Spleen (tissue), 11 donors: ENCODE measurements at regions not wholly inside any gene's neighbourhood (a gene's known extent, or its start where the extent isn't known, plus 50 kb on each side); places are given as distances from the start of the nearest gene placed in this dataset.
A peak's percentile ranks its signal among the peaks of the same experiment; 100 is the strongest.

Source experiments
- DNase-seq: peaks from one replicate; pipeline ENCODE4 v3.0.0-alpha.2; 2020
- H3K27ac ChIP-seq, 8 donors: fragments of 200-600 bp; sonication (generic) in 7 of 8; 1 replicate in 4 of 8; 2 replicates in 4 of 8; pipeline versions ENCODE4 v1.5.0 to v1.8.0; 2016 to 2021; ENCODE audit warnings: inconsistent platforms in 4 of 8, mild to moderate bottlenecking in 4 of 8, moderate library complexity in 1 of 8
- H3K27me3 ChIP-seq, 7 donors: fragments of 200-600 bp; sonication (generic) in 6 of 7; replicated peaks in 1 of 7; 1 replicate in 4 of 7; 2 replicates in 3 of 7; pipeline versions ENCODE4 v1.5.0 to v1.8.0; 2016 to 2021; ENCODE audit warnings: inconsistent platforms in 3 of 7, mild to moderate bottlenecking in 1 of 7
- H3K36me3 ChIP-seq, 6 donors: fragments of 200-600 bp; sonication (generic) in 5 of 6; 1 replicate in 4 of 6; 2 replicates in 2 of 6; pipeline versions ENCODE4 v1.5.0 to v1.8.0; 2016 to 2021; ENCODE audit warnings: inconsistent platforms in 2 of 6
- H3K4me1 ChIP-seq, 6 donors: fragments of 200-600 bp; sonication (generic) in 5 of 6; 1 replicate in 3 of 6; 2 replicates in 3 of 6; pipeline versions ENCODE4 v1.5.0 to v1.8.0; 2016 to 2021; ENCODE audit warnings: inconsistent platforms in 3 of 6
- H3K4me3 ChIP-seq, 8 donors: fragments of 200-600 bp; sonication (generic) in 7 of 8; 1 replicate in 4 of 8; 2 replicates in 4 of 8; pipeline versions ENCODE4 v1.5.0 to v1.8.0; 2016 to 2021; ENCODE audit warnings: inconsistent platforms in 4 of 8, mild to moderate bottlenecking in 4 of 8, moderate library complexity in 2 of 8
- H3K9me3 ChIP-seq, 8 donors: fragments of 200-600 bp; sonication (generic) in 7 of 8; 1 replicate in 4 of 8; 2 replicates in 4 of 8; pipeline versions ENCODE4 v1.5.0 to v1.8.0; 2016 to 2021; ENCODE audit warnings: inconsistent platforms in 4 of 8
- POLR2A ChIP-seq, 3 donors: fragments of 450-650 bp; IDR thresholded peaks; one replicate each; pipeline ENCODE4 v1.5.1; 2017; ENCODE audit warnings: antibody characterized with exemption in 3 of 3, mild to moderate bottlenecking in 1 of 3
- POLR2AphosphoS5 ChIP-seq, 3 donors: sonication (generic); formaldehyde crosslinking; IDR thresholded peaks; one replicate each; pipeline ENCODE4 v1.5.1; 2017; ENCODE audit warnings: antibody characterized with exemption in 3 of 3
- WGBS, 5 donors: extraction: QIAGEN DNeasy Blood & Tissue Kit in 3 of 5; methylation state at CpG; one replicate each; pipeline versions ENCODE4 v1.1.5 to v1.1.7; 2013 to 2018; 5-methylcytosine and 5-hydroxymethylcytosine counted together
- intact Hi-C: fragments of 100-400 bp; cut with DNase I; formaldehyde crosslinking; loops from one replicate; pipeline ENCODE4 v1.15.0; 2023; ENCODE audit warnings: low total_unique reads
- TF ChIP-seq, protein P1 (sequence below), 11 experiments: fragments of 200-600 bp in 7 of 11; fragments of 450-650 bp in 4 of 11; sonication (generic) in 4 of 11; IDR thresholded peaks in 8 of 11; conservative IDR thresholded peaks in 3 of 11; 1 replicate in 7 of 11; 2 replicates in 4 of 11; pipeline versions ENCODE4 v1.4.0 to v1.8.0; 2016 to 2021; ENCODE audit warnings: antibody characterized with exemption in 11 of 11, inconsistent platforms in 4 of 11, mild to moderate bottlenecking in 1 of 11
- donor health status: healthy with polysubstance abuse.
- donor health status: DM: no; HTN: no; CAD: no; lungs with moderate emphysema.
- donor health status: DM: no; HTN: no; CAD: no.
- donor health status: Bipolar disorder and iron deficiency.
- donor health status: healthy.
- donor health status: DM: no; HTN: no; CAD: no.
- donor health status: DM: yes; HTN: yes; CAD: no.

GRCh38 chr10:124267231-124267885 lies 151.4 kb downstream of the OAT start:
- TF ChIP-seq, protein P1, sequence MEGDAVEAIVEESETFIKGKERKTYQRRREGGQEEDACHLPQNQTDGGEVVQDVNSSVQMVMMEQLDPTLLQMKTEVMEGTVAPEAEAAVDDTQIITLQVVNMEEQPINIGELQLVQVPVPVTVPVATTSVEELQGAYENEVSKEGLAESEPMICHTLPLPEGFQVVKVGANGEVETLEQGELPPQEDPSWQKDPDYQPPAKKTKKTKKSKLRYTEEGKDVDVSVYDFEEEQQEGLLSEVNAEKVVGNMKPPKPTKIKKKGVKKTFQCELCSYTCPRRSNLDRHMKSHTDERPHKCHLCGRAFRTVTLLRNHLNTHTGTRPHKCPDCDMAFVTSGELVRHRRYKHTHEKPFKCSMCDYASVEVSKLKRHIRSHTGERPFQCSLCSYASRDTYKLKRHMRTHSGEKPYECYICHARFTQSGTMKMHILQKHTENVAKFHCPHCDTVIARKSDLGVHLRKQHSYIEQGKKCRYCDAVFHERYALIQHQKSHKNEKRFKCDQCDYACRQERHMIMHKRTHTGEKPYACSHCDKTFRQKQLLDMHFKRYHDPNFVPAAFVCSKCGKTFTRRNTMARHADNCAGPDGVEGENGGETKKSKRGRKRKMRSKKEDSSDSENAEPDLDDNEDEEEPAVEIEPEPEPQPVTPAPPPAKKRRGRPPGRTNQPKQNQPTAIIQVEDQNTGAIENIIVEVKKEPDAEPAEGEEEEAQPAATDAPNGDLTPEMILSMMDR (IDR thresholded peaks at IDR 0.05 in 8 of 11, conservative IDR thresholded peaks at IDR 0.05 in 3 of 11): no peak
- no peak for TF ChIP-seq POLR2A (IDR thresholded peaks at IDR 0.05)
- peak in 2 of 3 donors; percentile 19 to 45 for TF ChIP-seq POLR2AphosphoS5 (IDR thresholded peaks at IDR 0.05)
- Histone ChIP-seq H3K9me3 (peaks cover 3 to 9% (median 7%) of the 10 kb centered on the region in 8 donors), H3K27me3 (no peaks in the 10 kb centered on the region), H3K4me1 (peaks cover 0 to 18% (median 5%) of the 10 kb centered on the region in 6 donors), H3K36me3 (no peaks in the 10 kb centered on the region), H3K4me3 (no peak overlapping the region), H3K27ac (peak overlapping the region in 1 of 8 donors; percentile 15)
- DNase-seq: peak; percentile 74
- WGBS, 5 donors: 71 to 79% (median 75%) methylated on average over 9 of the region's 9 CpGs
- intact Hi-C loops: no loop called here

DNA sequence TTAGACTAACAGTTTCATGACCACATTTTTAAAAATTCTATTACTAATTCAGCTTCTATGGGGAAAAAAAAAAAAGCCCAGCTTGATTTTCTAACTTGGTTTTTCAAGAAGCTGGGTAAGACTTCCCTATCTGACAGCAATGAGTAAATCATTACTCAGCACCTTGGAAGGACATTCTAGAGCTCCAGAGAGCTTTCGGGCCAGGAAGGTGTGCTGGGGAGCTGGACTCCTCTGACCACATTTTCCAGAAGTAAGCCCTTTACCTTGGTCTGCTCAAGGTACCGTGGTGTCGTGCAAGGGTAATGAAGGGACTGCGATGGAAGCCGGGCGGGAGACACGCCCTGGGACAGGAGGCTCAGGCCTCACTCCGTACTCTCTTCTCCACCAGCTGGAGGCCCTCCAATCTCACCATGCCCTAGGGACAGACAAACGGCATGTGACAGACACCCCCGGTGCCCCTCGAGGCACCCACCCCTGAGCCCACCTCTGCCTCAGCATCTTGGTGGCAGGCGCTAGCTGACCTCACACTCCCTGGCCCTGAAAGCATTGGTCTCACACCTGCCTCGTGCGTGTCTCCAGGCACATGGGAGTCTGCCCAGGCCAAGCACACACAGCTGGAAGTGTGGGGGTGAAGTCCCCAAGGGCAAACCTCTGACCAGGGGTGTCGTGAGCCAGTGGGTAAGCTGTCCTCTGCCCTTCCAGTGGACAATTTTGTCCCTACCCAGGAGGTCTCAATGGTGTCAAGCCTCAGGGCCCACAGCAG lies 152.1 kb downstream of the OAT start:
- intact Hi-C loops: no loop called here
- H3K4me3 ChIP-seq: no peak overlapping the region
- H3K9me3 ChIP-seq: peaks cover 0 to 2% (median under 1%) of the 10 kb centered on the region in 8 donors
- no peaks in the 10 kb centered on the region for H3K36me3 ChIP-seq
- no peak for TF ChIP-seq POLR2AphosphoS5 (IDR thresholded peaks at IDR 0.05)
- TF ChIP-seq, protein P1 (IDR thresholded peaks at IDR 0.05 in 8 of 11, conservative IDR thresholded peaks at IDR 0.05 in 3 of 11): no peak
- no peak for TF ChIP-seq POLR2A (IDR thresholded peaks at IDR 0.05)
- 81 to 92% (median 90%) methylated on average over 11 to 15 of the region's 15 CpGs for WGBS, 5 donors
- no peaks in the 10 kb centered on the region for H3K27me3 ChIP-seq
- H3K4me1 ChIP-seq: peaks cover 0 to 23% (median 5%) of the 10 kb centered on the region in 6 donors
- peak overlapping the region in 1 of 8 donors; percentile 13 for H3K27ac ChIP-seq
- DNase-seq: peak; percentile 64

GRCh38 chr10:124265776-124266467 lies 152.8 kb downstream of the OAT start:
- no peak for TF ChIP-seq POLR2AphosphoS5 (IDR thresholded peaks at IDR 0.05)
- TF ChIP-seq, protein P1 (IDR thresholded peaks at IDR 0.05 in 8 of 11, conservative IDR thresholded peaks at IDR 0.05 in 3 of 11): no peak
- TF ChIP-seq POLR2A (IDR thresholded peaks at IDR 0.05): no peak
- peak; percentile 66 for DNase-seq
- H3K4me1 ChIP-seq: peaks cover 0 to 23% (median 5%) of the 10 kb centered on the region in 6 donors
- intact Hi-C loops: no loop called here
- no peaks in the 10 kb centered on the region for H3K36me3 ChIP-seq
- 82 to 90% (median 86%) methylated on average over 11 to 12 of the region's 12 CpGs for WGBS, 5 donors
- no peak overlapping the region for H3K4me3 ChIP-seq
- H3K27me3 ChIP-seq: no peaks in the 10 kb centered on the region
- peak overlapping the region in 1 of 8 donors; percentile 13 for H3K27ac ChIP-seq
- no peaks in the 10 kb centered on the region for H3K9me3 ChIP-seq
